ENCODE measurements at regions not wholly inside any gene's neighbourhood (a gene's known extent, or its start where the extent isn't known, plus 50 kb on each side); places are given as distances from the start of the nearest gene placed in this dataset.
"Not testable (repeated sequence)": the region's sequence is repeated elsewhere in the genome, so short reads cannot be mapped to it uniquely, and the experiment has no call there.

- not testable (repeated sequence) for DNase-seq
Measured at GRCh38 chr21:10368323-10368798, 153.0 kb upstream of the TPTE start.

- DNase-seq, result not testable (repeated sequence)
Measured at GRCh38 chr21:10369289-10369688, 152.1 kb upstream of the TPTE start.

GRCh38 chr21:10377758-10378157, 143.6 kb upstream of the TPTE start:
- DNase-seq, result not testable (repeated sequence)

GRCh38 chr21:10379816-10380215, 141.6 kb upstream of the TPTE start:
- DNase-seq, result not testable (repeated sequence)

GRCh38 chr21:10381687-10382060, 139.7 kb upstream of the TPTE start:
- DNase-seq, result not testable (repeated sequence)

GRCh38 chr21:10382135-10382534, 139.2 kb upstream of the TPTE start:
- not testable (repeated sequence) for DNase-seq

GRCh38 chr21:10382580-10382979, 138.8 kb upstream of the TPTE start:
- not testable (repeated sequence) for DNase-seq

GRCh38 chr21:10383571-10383970, 137.8 kb upstream of the TPTE start:
- DNase-seq, result not testable (repeated sequence)

- not testable (repeated sequence) for DNase-seq
Measured at GRCh38 chr21:10384304-10384861, 137.0 kb upstream of the TPTE start.

- DNase-seq, result not testable (repeated sequence)
Measured at GRCh38 chr21:10385202-10385601, 136.2 kb upstream of the TPTE start.

- not testable (repeated sequence) for DNase-seq
Measured at GRCh38 chr21:10385898-10386527, 135.4 kb upstream of the TPTE start.

GRCh38 chr21:10387692-10388450, 133.5 kb upstream of the TPTE start:
- DNase-seq, result not testable (repeated sequence)

- not testable (repeated sequence) for DNase-seq
Measured at GRCh38 chr21:10388625-10389024, 132.8 kb upstream of the TPTE start.

GRCh38 chr21:10392301-10392700, 129.1 kb upstream of the TPTE start:
- not testable (repeated sequence) for DNase-seq

- not testable (repeated sequence) for DNase-seq
Measured at GRCh38 chr21:10395963-10396362, 125.4 kb upstream of the TPTE start.

- not testable (repeated sequence) for DNase-seq
Measured at GRCh38 chr21:10397495-10397915, 123.9 kb upstream of the TPTE start.

GRCh38 chr21:10398692-10399489, 122.5 kb upstream of the TPTE start:
- DNase-seq, result not testable (repeated sequence)

- not testable (repeated sequence) for DNase-seq
Measured at GRCh38 chr21:10400622-10401361, 120.6 kb upstream of the TPTE start.

GRCh38 chr21:10402461-10402860, 118.9 kb upstream of the TPTE start:
- not testable (repeated sequence) for DNase-seq

GRCh38 chr21:10405331-10405730, 116.1 kb upstream of the TPTE start:
- not testable (repeated sequence) for DNase-seq

- not testable (repeated sequence) for DNase-seq
Measured at GRCh38 chr21:10409786-10410185, 111.6 kb upstream of the TPTE start.

- DNase-seq, result not testable (repeated sequence)
Measured at GRCh38 chr21:10410354-10410929, 110.9 kb upstream of the TPTE start.
